IPS-NIHi7 (cell line): ENCODE measurements at regions not wholly inside any gene's neighbourhood (a gene's known extent, or its start where the extent isn't known, plus 50 kb on each side); places are given as distances from the start of the nearest gene placed in this dataset.

Source experiments
- DNase-seq: peaks from one replicate; pipeline ENCODE4 v3.0.0; 2012; ENCODE audit warnings: mixed read lengths; ENCODE audit errors: extremely low spot score

DNA sequence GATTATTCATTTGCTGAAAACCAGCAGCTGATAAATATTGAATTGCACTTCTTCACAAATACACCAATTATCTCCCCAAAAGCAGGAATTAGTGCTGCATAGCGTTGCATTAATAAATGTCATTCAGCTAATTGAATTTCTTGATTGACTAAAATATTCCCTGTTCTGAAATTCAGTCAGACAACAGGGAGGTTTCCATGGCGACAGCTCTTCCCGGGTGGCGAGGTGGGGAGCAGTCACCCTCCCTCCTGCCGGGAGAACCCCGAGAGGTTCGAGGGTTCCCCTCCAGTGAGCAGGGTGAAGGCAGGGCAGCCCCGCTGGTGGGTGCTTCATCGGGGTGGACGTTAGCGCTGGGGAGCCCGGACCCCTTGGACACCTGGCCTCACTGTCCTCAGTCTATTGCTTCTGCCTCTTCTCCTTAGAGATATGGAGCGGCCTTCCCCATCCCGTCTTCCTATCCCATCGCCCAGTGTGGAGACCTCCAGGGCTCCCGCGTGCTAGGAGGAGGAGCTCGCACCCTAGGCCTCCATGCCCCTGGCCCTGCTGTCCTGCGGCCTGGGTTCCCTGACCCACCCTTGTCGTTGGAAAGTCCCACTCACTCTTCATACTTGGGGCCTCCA lies 983.5 kb downstream of the BRD1 start:
- no peak for DNase-seq

DNA sequence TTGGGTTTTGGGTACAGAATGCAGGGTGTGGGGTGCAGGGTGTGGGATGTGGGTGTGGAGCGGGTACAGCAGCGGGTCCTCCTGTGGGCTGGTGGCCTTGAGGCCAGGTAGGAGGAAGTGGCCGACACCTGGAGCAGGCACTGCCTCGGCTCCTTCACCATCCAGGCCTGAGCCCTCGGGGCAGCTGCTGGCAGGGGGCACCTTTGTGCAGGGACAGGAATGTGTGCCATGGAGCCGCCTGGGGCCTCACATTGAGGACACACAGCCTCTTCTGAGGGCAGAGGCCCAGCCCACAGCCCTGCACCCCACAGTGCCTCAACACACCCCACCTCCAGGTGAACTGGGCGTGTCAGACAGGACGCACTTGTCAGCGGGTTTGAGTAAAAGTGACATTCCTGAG lies 984.0 kb downstream of the BRD1 start:
- DNase-seq = no peak

DNA sequence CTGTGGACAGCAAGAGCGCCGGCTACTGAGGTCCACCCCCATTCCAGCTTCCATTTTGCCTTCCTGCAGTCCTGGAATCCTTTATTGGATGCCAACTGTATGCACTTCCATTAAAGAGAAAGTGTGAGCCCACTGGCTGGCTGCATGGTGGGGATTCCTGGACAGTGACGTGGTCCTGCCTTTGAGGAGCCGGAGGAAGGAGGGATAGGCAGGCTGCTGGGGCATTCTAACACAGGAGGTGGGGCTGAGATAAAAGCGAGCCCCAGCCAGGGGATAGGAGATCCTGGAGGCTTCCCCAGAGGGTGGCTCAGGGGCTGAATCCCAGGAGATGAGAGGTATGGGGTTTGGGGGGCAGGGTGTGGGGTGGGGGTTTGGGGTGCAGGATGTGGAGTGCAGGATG lies 984.7 kb downstream of the BRD1 start:
- DNase-seq = no peak

DNA sequence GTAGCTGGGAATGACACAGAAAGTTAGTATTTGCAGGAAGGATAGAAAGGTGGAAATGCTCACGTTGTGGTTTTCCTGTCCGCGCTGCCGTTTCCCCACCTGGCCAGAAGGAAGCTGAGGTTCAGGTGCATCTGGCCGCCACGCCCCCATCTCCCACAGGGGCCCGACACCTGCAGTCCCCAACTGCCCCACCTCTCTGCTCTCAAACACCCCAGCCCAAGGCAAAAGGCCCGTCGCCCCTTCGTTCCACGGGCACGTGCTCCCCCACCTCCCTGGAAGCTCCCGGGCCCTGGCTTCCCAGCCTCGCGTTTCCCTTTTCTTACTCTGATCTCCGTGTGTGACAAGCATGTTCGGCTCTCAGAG lies 985.1 kb downstream of the BRD1 start:
- no peak for DNase-seq

DNA sequence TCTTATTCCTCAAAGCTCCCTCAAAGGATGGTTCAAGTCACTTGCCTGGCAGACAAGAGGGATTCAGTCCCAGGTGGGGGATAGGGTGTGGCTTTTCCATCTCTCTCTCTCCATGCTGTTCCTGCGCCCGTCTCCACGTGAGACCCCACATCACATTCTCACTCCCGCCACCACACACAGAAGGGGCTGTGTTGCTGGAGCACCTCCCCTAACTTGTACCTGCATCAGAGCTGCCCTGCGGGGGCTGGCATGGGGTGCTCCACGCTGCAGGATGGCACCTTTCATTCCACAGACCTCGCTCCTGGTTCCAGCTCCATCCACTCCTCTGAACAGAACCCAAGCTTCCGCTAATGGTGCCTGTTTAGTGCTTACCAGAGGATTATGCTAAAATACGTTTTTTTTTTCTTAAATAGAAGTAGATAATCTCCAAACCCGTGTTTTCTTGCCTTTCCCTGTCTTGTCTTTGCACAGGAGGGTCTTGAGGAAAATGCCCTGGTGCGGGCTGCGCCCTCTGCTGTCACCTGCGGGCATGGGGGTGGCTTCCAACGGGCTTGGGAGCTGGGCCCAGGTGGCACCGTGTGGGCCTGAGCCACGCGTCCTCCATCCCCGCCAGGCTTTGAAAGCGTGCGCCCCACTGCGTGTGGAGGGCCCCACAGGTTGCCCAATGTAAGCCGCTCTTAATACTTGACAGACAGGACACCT lies 985.6 kb downstream of the BRD1 start:
- no peak for DNase-seq

DNA sequence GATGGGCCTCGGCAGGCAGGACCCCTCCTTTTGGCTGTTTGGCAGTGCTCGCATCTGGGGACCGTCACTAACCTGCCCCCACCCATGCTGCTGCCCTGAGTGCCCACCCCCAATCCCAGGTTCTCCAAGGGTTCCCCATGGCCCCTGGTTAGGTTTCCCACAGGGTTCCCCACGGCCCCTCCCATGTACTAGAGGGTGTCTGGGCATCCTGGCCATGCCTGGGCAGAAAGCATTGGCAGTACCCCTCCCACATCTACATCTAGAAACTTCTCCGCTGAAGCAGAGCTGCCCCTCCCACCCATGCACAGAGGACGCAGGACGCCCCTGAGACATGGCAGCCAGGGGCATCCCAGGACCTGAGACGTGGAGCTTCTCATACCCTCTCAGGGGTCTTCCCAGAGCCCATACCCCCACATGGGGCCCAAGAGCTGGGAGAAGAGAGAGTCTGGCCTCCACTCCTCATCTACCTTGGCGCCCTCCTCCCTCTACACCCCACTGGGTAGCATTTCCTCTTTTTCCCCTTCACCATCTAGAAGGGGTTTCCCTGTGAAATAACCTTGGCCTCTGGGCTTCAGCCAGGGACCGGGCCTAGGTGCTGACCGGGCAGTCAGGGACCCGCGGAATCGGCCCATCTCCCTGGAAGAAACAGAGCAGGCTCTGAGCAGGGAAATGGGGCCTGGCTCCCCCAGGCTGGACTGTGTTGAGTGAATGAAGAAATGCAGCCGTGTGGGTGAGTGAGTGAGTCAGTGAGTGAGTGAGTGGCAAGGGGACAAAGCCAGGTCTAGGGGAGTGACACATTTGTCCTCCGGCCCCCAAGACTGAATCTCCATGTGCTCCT lies 987.3 kb downstream of the BRD1 start:
- DNase-seq = no peak

DNA sequence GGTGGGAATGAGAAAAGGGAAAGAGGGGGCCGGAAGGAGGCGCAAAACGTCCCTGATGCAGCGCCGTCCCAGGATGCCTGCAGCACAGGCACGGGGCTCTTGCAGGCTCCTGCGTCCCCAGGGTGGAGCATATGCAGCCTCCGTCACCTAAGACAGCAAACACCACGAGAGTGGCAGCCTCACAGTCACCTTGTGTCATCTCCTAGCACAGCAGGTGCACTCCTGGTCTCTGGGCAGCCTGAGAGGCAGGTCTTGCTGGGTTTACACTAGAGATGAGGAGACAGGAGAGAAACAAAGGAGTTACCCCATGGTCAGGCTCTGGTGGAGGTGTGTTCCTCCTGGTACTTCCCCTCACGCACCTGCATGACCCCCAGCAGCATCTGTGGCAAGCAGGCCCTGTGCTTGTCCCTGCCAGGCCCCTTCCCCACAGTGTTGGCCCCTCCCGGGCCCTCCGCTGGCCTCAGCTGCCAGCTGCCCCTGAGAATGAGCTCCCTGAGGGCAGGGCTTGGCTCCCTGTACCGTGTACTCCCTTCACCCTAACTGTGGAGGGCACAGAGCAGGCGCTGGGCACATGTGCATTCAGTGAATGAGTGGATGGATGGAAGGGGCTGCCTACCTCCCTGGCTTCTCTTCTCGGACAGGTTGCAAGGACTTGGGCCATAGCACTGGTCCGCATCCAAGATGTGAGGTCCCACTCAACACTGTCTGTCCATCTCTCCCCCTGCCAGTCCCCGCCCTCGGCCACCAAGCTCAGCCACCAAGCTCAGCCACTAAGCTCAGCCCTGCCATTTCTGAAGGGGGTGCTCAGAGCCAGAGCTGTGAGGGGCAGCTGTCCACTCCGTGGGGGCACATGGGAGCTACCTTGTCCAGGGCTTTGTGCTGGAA lies 988.6 kb downstream of the BRD1 start:
- DNase-seq = no peak

DNA sequence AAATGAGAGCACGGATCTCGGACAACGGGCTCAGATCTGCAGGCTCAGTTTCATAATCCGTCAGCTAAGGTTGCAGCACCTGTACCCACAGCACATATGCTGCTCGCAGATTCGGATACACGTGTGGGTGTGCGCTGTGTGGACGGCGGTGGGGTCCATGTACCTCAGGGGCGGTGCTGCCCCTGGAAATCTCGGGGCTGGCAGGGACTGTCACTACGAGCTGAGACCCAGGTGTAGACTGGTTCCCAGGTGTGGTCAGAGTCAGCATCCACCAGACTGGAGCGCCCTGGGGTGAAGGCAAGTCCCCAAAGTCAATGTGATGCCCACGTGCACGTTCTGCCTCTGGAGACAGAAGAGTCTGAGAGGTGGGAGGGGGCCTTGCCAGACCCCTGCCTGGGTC lies 989.3 kb downstream of the BRD1 start:
- no peak for DNase-seq

DNA sequence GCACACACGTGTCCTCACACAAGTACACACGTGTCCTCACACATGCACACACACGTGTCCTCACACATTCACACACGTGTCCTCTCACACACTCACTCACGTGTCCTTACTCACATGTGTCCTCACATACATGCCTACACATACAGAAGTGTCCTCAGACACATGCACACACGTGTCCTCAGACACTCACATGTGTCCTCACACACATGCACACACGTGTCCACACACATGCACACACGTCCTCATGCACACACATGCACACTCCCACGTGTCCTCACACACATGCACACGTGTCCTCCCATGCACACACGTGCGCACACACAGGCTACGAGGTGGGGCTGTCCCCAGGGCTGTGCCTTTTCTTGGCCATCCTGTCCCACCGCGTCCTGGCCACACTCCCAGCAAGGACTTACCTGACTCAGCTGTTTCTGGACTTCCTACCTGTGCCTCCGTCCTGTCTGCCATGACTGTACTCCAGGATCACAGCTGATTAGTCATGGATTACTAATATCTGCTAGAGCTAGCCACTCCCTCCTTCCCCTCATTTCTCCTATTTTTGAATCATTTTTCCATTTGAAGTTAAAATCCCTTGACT lies 990.2 kb downstream of the BRD1 start:
- no peak for DNase-seq

DNA sequence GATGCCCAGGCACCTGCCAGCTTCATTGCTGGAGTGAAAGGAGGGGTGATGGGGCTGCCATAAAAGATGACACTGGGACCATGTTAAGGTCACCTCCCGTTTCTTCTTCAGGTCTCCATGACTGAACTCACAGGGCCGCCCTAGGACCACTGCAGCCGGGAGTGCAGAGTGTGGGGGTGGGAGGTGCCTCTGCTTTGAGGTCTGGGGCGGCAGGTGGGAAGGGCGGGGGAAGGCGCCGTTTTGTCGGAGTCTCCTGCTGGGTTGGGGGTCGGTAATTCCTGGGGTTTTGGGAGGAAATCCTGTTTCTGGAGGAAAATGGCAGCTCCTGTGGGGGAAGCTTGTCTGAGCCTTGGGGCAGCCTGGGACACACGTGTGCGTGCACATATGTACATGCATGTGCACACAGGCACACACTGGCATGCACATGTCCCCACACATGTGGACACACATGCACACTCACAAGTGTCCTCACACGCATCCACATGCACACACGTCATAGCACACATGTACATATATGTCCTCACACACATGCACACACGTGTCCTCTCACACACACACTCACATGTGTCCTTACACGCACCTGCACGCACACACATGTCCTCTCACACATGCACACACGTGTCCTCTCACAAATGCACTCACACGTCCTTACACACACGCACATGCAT lies 990.9 kb downstream of the BRD1 start:
- DNase-seq = no peak

DNA sequence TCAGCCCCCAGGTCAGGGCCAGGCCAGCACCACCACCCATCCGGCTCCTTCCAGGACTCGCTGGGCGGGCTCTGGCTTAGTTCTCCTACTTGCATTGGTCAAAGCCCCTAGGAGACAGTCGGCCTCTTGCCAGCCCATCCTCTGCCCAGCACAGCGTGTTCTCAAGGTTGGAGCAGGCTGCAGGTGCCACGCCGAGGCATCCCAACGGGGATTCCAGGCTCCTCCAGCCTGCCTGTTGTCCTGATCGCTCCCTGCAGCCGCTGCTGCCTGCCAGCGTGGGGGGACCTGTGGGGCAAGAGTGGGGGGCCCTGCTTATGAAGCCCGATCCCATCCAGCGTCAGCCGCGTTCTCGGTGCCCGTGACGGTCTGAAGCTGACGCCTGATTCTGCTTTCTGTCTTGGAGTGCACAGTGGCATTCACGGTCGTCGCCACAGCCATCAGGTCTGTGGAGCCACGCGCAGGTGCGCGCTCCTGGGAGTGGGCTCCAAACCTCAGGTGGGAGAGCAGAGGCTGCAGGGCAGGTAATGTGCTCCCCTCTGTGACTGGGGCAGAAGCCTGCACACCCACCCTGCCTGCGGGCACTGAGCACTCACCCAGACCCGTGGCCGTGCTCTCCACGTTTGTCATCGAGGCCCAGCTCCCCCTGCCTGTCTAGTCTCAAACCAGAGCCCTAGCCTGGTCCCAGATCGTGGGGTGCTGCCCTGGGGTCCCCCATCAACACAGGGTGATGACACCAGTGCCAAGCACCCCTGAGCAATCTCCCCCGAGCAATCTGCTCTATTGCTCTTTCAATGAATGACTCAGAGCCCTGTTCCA lies 991.6 kb downstream of the BRD1 start:
- no peak for DNase-seq

DNA sequence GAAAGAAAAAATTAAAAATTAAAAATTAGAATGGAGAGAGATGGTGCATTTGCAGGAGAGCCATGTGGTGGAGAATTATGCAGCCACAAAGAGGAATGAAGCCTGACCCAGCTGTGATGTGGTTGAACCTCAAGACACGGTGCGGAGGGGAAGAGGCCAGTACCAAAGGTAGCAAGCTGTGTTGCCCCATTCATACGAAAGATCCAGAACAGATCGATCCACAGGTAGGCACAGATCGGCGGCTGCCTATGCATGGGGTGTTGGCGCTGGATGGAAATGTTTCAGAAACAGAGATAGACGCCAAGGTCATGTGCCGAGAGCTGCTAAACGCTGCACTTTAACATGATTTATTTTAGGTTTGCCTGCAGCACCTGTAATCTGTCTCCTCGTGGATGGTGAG lies 992.3 kb downstream of the BRD1 start:
- no peak for DNase-seq

DNA sequence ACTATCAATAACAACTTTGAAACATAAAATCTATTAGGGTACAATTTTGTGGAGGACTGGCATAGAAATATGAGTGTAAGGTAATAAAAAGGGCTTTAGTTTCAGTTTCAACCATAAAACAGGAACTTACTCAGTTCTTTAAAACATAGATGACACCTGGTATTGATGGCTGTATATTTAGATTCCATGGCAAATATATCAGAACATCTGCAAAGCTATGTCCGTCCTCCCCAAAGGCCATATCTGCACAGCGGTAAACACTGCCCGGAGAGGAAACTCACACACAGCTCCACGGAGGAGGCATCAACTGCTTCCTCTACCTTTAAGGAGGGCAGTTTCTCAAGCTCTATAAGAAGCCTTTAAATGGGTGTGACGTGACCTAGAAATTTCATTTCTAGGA lies 993.3 kb downstream of the BRD1 start:
- no peak for DNase-seq

DNA sequence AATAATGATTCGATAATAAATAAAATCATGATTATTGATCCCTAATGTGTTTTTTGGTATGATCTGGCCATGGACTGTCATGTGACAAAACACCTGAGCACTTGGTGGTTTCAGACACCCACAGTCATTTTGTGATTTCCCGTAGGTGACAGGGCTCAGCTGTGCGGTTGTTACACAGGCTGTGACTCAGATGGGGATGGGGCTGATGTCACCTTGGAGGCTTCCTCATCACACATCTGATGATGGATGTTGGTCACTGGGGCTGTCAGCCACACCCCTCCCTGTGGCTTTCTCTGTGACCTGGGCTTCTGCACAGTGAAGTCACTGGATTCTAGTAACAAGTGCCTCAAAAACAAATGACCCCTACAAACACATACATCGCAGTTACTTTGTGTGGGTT lies 995.1 kb downstream of the BRD1 start:
- DNase-seq = no peak

DNA sequence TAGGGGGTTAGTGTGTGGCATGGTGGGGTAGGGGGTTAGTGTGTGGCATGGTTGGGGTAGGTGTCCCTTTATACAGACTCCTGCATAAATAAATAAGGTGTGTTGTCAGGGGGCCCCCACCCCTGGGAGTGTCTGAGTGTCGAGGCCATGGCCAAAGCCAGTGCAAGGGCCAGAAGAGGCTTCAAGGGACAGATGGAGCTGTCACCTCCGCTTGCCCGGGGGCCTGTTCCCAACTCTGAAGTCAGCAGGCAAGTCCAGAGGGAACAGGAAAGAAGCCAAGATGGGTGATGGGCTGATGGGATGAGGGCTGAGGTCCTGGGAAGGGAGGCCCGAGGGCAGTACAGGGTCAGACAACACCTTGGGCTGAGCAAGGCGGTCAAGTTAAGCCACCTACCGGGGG lies 997.8 kb downstream of the BRD1 start:
- no peak for DNase-seq

DNA sequence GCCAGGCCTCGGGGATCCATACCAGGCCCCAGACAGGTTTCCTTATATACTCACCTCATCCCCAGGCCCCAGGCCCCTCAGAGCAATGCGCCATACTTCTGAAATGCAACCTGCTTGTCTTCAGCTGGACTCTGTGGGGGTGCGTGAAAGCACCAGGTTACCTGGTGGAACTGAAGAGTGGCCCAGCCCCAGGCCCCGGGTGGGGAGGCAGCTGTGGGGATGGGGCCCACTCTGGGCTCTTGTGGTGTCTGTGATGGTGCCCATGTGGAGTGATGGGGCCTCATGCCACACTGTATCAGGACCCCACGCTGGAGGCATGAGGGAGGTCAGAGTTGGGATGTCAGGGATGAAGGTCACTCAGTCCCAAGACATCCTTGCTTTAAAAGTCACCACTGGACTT lies 999.0 kb downstream of the BRD1 start:
- DNase-seq = no peak

DNA sequence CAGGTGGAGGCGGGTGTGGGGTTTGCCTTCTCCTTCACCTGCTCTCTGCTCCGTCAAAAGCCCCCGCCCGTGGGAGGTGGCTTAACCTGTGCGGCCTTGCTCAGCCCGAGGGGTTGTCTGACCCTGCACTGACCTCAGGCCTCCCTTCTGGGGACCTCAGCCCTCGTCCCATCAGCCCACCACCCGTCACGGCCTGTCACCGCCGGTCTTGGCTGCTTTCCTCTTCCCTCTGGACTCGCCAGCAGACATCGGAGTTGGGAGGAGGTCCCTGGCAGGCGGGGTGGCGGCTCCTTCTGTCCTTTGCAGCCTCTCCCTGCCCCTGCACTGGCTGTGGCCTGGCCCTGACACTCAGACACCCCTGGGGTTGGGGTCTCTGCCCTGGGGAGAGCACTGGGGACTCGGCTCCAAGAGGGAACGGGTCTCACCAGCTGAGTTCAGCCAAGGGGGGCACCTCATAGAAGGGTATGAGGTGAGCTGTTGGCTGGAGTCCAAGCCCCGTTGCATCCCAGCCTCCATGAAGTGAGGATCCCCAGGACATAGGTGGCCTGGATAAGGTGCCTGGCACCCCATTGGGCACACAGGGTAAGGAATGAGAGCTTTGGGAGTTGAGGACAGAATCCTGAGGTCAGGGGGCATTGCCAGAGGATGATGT lies 999.6 kb downstream of the BRD1 start:
- no peak for DNase-seq

DNA sequence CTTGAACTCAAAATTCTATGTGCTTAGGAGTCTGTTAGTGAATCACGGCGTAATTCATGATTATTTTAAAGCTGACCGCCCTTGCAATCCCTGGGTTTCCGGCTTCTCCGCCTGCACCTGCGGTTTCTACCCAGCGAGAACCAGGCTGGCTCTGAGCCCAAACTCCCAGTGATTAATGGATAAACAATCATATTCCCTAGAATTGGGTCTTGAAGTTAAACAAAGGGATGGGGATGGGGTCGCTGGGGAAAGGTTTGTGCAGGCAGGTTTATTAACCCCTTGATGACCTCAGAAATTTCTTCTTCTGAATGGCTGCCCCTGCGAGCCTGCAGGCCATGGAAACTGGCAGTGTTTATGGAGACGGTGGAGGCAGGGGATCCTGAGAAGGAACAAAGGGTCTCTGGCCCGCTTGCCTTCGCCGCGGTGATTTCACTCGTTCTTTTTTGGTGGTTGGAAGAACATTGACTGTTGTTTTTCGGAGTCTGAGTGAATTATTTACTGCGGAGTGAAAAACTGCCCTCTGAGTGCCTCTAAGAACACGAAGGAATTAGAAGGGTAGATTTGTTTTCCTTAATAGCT lies 1000.3 kb downstream of the BRD1 start:
- DNase-seq = no peak

DNA sequence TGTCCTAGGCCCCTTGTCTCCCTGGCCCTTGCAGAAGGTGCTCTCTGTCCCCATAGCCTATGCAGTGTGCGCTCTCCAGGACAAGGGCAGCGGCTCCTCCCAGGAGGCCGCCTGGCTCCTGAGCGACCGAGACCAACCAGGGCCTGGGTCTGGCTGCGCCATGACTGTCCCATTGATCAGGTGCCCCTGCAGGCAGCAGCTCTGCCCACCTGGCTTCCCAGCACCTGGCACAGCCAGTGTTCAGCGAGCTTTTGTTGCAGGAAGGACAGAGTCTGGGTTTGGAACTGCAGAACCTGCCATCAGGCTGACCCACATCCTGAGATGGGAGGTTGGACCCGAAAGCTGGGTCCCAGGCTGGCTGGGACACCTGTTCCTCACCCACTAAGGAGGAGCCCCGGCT lies 1001.1 kb downstream of the BRD1 start:
- no peak for DNase-seq
